ENCODE measurements at regions not wholly inside any gene's neighbourhood (a gene's known extent, or its start where the extent isn't known, plus 50 kb on each side); places are given as distances from the start of the nearest gene placed in this dataset.

DNA sequence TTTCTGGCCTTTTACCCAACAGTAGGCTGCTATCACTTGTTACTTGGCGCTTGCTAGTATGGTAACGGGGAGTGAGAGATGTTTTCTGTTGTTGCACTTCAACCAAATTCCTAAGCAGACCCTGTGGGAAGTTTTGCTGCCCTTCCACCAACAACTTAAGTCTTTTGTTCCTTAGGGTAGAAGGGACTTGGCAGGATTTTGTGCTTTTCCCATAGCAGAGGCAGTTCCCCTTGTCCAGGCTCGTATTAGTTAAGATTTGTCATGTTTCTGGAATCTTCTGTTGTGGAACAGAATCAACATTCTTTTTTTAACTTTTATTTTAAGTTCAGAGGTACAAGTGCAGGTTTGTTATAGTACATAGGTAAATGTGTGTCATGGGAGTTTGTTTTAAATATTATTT, 73.2 kb upstream of the SGIP1 start:
- Histone ChIP-seq H2AFZ (ENCODE audit: insufficient read depth, low read depth, low read length, poor library complexity, severe bottlenecking) (no peak overlapping the region), H3K9ac (ENCODE audit: low read length) (no peak overlapping the region), H4K20me1 (ENCODE audit: control insufficient read depth, insufficient read depth, low read length, poor library complexity, severe bottlenecking) (no peaks in the 10 kb centered on the region), H3K27ac (ENCODE audit: low read length in 2 of 2) (no peak overlapping the region), H3K4me2 (replicated peaks; ENCODE audit: low read depth, low read length, poor library complexity, severe bottlenecking) (no peak overlapping the region), H3K4me3 (ENCODE audit: control extremely low read depth in 1 of 5, extremely low read depth in 1 of 5, insufficient read depth in 1 of 5, low read depth in 2 of 5, low read length in 4 of 5) (no peak overlapping the region), H3K9me3 (ENCODE audit: control extremely low read depth in 1 of 3, control insufficient read depth in 2 of 3, insufficient read depth in 1 of 3, low read length in 2 of 3) (peaks cover 0 to 2% (median 0%) of the 10 kb centered on the region in 3 donors), H3K4me1 (ENCODE audit: control insufficient read depth in 2 of 2, insufficient read depth in 2 of 2, low read length in 2 of 2) (no peaks in the 10 kb centered on the region), H3K79me2 (ENCODE audit: control insufficient read depth, insufficient read depth, low read length) (no peaks in the 10 kb centered on the region), H3K27me3 (replicated peaks in 1 of 4; ENCODE audit: control extremely low read depth in 1 of 4, control insufficient read depth in 3 of 4, insufficient read depth in 4 of 4, low read length in 3 of 4) (no peaks in the 10 kb centered on the region), H3K36me3 (replicated peaks in 1 of 2; ENCODE audit: control extremely low read depth in 1 of 2, control insufficient read depth in 1 of 2, extremely low read depth in 1 of 2, insufficient read depth in 2 of 2, low read length in 1 of 2) (no peaks in the 10 kb centered on the region)
- ChIA-PET CTCF (no interaction called here), POLR2A (no interaction called here)
- Mint-ChIP-seq H3K9me3 (ENCODE audit: insufficient read depth) (peaks cover 7% of the 10 kb centered on the region), H3K27ac (no peak overlapping the region), H3K27me3 (peaks cover 9% of the 10 kb centered on the region), H3K4me3 (no peak overlapping the region), H3K4me1 (no peaks in the 10 kb centered on the region)
- ATAC-seq (ENCODE audit: low read depth) (no peak), DNase-seq (no peak)
- intact Hi-C loops (cut with micrococcal nuclease) = no loop called here
- TF ChIP-seq CTCF (IDR thresholded peaks at IDR 0.05) (no peak), EZH2 (IDR thresholded peaks at IDR 0.05; ENCODE audit: borderline replicate concordance, insufficient read depth, low read depth, low read length, poor library complexity, severe bottlenecking) (no peak)
- WGBS (ENCODE audit: insufficient coverage) = no CpG with 5 or more reads among the region's 3 CpGs

- no peaks in the 10 kb centered on the region for H3K4me1 Mint-ChIP-seq
- intact Hi-C loops (cut with micrococcal nuclease) = no loop called here
- Histone ChIP-seq H3K4me3 (ENCODE audit: control extremely low read depth in 1 of 5, extremely low read depth in 1 of 5, insufficient read depth in 1 of 5, low read depth in 2 of 5, low read length in 4 of 5) (no peak overlapping the region), H2AFZ (ENCODE audit: insufficient read depth, low read depth, low read length, poor library complexity, severe bottlenecking) (no peak overlapping the region), H3K9ac (ENCODE audit: low read length) (no peak overlapping the region), H3K79me2 (ENCODE audit: control insufficient read depth, insufficient read depth, low read length) (no peaks in the 10 kb centered on the region), H4K20me1 (ENCODE audit: control insufficient read depth, insufficient read depth, low read length, poor library complexity, severe bottlenecking) (no peaks in the 10 kb centered on the region), H3K4me2 (replicated peaks; ENCODE audit: low read depth, low read length, poor library complexity, severe bottlenecking) (no peak overlapping the region), H3K36me3 (replicated peaks in 1 of 2; ENCODE audit: control extremely low read depth in 1 of 2, control insufficient read depth in 1 of 2, extremely low read depth in 1 of 2, insufficient read depth in 2 of 2, low read length in 1 of 2) (no peaks in the 10 kb centered on the region), H3K9me3 (ENCODE audit: control extremely low read depth in 1 of 3, control insufficient read depth in 2 of 3, insufficient read depth in 1 of 3, low read length in 2 of 3) (peaks cover 0 to 2% (median 0%) of the 10 kb centered on the region in 3 donors), H3K4me1 (ENCODE audit: control insufficient read depth in 2 of 2, insufficient read depth in 2 of 2, low read length in 2 of 2) (no peaks in the 10 kb centered on the region), H3K27me3 (replicated peaks in 1 of 4; ENCODE audit: control extremely low read depth in 1 of 4, control insufficient read depth in 3 of 4, insufficient read depth in 4 of 4, low read length in 3 of 4) (no peaks in the 10 kb centered on the region), H3K27ac (ENCODE audit: low read length in 2 of 2) (no peak overlapping the region)
- H3K27me3 Mint-ChIP-seq = peaks cover 15% of the 10 kb centered on the region
- peaks cover 7% of the 10 kb centered on the region for H3K9me3 Mint-ChIP-seq (ENCODE audit: insufficient read depth)
- 100% methylated on average over 1 of the region's 2 CpGs for WGBS (ENCODE audit: insufficient coverage)
- CTCF ChIA-PET = no interaction called here
- no peak overlapping the region for H3K4me3 Mint-ChIP-seq
- POLR2A ChIA-PET = no interaction called here
- no peak for ATAC-seq (ENCODE audit: low read depth)
- no peak for DNase-seq
- no peak overlapping the region for H3K27ac Mint-ChIP-seq
- no peak for TF ChIP-seq CTCF (IDR thresholded peaks at IDR 0.05)
- TF ChIP-seq EZH2 (IDR thresholded peaks at IDR 0.05; ENCODE audit: borderline replicate concordance, insufficient read depth, low read depth, low read length, poor library complexity, severe bottlenecking) = no peak
These were observed 71.6 kb upstream of the SGIP1 start for GRCh38 chr1:66462313-66462712.

Data from B cell (primary cell).